Mesendoderm (in vitro differentiated cells): ENCODE measurements at regions not wholly inside any gene's neighbourhood (a gene's known extent, or its start where the extent isn't known, plus 50 kb on each side); places are given as distances from the start of the nearest gene placed in this dataset.

Experiments used
- DNase-seq: peaks from one replicate; pipeline ENCODE4 v3.0.0; 2013
- H2AK5ac ChIP-seq: 2 replicates; pipeline ENCODE4 v1.6.1; 2013; ENCODE audit warnings: low read length, inconsistent platforms
- H2BK120ac ChIP-seq: 2 replicates; pipeline ENCODE4 v1.6.1; 2013; ENCODE audit warnings: low read depth, mild to moderate bottlenecking, low read length, moderate library complexity, mixed read lengths
- H2BK15ac ChIP-seq: replicated peaks from 2 replicates; pipeline ENCODE4 v1.6.1; 2013; ENCODE audit warnings: low read depth, mild to moderate bottlenecking, moderate library complexity
- H2BK5ac ChIP-seq: 2 replicates; pipeline ENCODE4 v1.6.1; 2013; ENCODE audit warnings: low read length, inconsistent platforms
- H3K18ac ChIP-seq: 2 replicates; pipeline ENCODE4 v1.6.1; 2013; ENCODE audit warnings: mild to moderate bottlenecking, low read length, mixed read lengths
- H3K23ac ChIP-seq: one replicate; pipeline ENCODE4 v1.6.1; 2013; ENCODE audit warnings: low read length
- H3K27ac ChIP-seq: 2 replicates; pipeline ENCODE4 v1.5.1; 2013; ENCODE audit warnings: low read depth, mild to moderate bottlenecking, inconsistent platforms, low read length, moderate library complexity
- H3K27me3 ChIP-seq: 2 replicates; pipeline ENCODE4 v1.6.1; 2013; ENCODE audit warnings: low read length, control low read depth, mild to moderate bottlenecking, inconsistent platforms; ENCODE audit not compliant: insufficient read depth, poor library complexity
- H3K36me3 ChIP-seq: 2 replicates; pipeline ENCODE4 v1.6.1; 2013; ENCODE audit warnings: low read length, inconsistent platforms; ENCODE audit not compliant: control insufficient read depth, insufficient read depth
- H3K4ac ChIP-seq: one replicate; pipeline ENCODE4 v1.6.1; 2013; ENCODE audit warnings: low read depth, mild to moderate bottlenecking, low read length, moderate library complexity
- H3K4me1 ChIP-seq: 2 replicates; pipeline ENCODE4 v1.6.1; 2013; ENCODE audit warnings: low read depth, low read length, inconsistent platforms; ENCODE audit not compliant: control insufficient read depth
- H3K4me2 ChIP-seq: 2 replicates; pipeline ENCODE4 v1.6.1; 2013; ENCODE audit warnings: low read length
- H3K4me3 ChIP-seq: 2 replicates; pipeline ENCODE4 v1.5.1; 2013; ENCODE audit warnings: mild to moderate bottlenecking, low read length
- H3K56ac ChIP-seq: one replicate; pipeline ENCODE4 v1.6.1; 2013; ENCODE audit warnings: low read length
- H3K79me1 ChIP-seq: 2 replicates; pipeline ENCODE4 v1.6.1; 2013; ENCODE audit warnings: low read length, inconsistent platforms
- H3K79me2 ChIP-seq: 2 replicates; pipeline ENCODE4 v1.6.1; 2013; ENCODE audit warnings: mild to moderate bottlenecking, low read length; ENCODE audit not compliant: control insufficient read depth, insufficient read depth
- H3K9ac ChIP-seq: 2 replicates; pipeline ENCODE4 v1.6.1; 2013; ENCODE audit warnings: low read length, inconsistent platforms
- H4K5ac ChIP-seq: one replicate; pipeline ENCODE4 v1.6.1; 2013; ENCODE audit warnings: low read length
- H4K8ac ChIP-seq: one replicate; pipeline ENCODE4 v1.6.1; 2013; ENCODE audit warnings: low read depth, mild to moderate bottlenecking, control low read depth, low read length, moderate library complexity
- WGBS: extraction: QIAGEN DNeasy Blood & Tissue Kit; methylation state at CpG from one replicate; pipeline ENCODE4 v1.1.7; 2013; ENCODE audit warnings: low lambda C conversion rate, missing lambda C conversion rate; ENCODE audit not compliant: insufficient coverage; ENCODE audit errors: extremely low coverage; 5-methylcytosine and 5-hydroxymethylcytosine counted together

DNA sequence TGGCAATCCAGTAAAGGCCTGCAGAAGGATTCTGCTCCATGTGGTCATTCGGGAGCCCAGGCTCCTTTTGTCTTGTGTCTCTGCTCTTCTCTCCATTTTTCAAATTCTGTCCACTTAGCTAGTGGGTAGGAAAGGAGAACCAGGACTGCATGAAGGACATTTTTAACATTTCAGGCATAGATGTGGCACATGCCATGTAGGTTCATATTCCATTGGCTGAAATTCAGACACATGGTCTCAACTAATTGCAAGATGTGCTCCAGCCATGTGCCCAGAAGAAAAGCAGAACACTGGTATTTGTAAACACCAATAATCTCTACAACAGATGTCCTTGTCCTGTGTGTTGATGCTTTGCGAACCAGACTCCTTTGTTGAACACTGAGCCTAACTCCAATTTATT lies 85.2 kb upstream of the WLS start:
- no peak overlapping the region for H2AK5ac ChIP-seq
- H4K8ac ChIP-seq, result no peak overlapping the region
- H2BK120ac ChIP-seq, result no peak overlapping the region
- H3K9ac ChIP-seq, result no peak overlapping the region
- no peak overlapping the region for H3K18ac ChIP-seq
- H4K5ac ChIP-seq, result no peak overlapping the region
- H3K4me3 ChIP-seq, result no peak overlapping the region
- WGBS, result no CpG with 5 or more reads among the region's 2 CpGs
- no peak overlapping the region for H3K4me2 ChIP-seq
- peaks cover 10% of the 10 kb centered on the region for H3K4me1 ChIP-seq
- H2BK5ac ChIP-seq, result no peak overlapping the region
- H3K27ac ChIP-seq, result no peak overlapping the region
- no peak overlapping the region for H3K4ac ChIP-seq
- H3K56ac ChIP-seq, result no peak overlapping the region
- H3K36me3 ChIP-seq, result no peaks in the 10 kb centered on the region
- H3K79me2 ChIP-seq, result no peaks in the 10 kb centered on the region
- no peak overlapping the region for H3K23ac ChIP-seq
- DNase-seq, result no peak
- no peaks in the 10 kb centered on the region for H3K27me3 ChIP-seq
- H2BK15ac ChIP-seq, result peak overlapping the region; percentile 74
- no peaks in the 10 kb centered on the region for H3K79me1 ChIP-seq

DNA sequence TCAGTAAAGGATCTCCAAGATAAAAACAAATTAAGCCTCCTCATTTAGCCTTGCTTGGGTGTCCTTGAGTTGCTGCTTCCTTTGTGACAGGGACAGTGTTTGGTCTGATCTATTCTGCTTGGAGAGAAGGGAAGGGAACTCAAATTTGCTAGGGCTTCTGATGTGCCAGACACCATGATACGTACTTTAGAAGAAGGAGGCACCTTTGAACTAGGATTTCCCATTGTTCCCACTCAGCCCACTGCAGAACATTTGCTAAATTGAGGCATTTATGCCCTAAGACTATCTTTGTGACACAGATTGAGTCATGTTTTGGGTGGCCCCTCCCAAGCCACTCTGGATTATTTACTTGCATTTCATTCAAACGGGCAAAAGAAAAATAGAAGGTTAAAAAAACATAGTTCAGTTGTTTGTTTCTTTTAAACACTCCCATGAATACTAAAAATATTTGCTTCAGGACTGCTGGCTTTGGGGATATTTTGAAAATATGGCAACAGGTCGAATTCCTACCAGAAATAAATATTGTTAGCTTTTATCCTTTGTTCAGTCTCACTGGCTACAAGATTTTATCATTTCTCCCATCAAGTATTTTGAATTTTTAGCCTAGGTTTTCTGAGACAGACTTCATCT lies 81.9 kb upstream of the WLS start:
- H3K4me2 ChIP-seq, result no peak overlapping the region
- no peak overlapping the region for H2BK5ac ChIP-seq
- H3K4me1 ChIP-seq, result peaks cover 8% of the 10 kb centered on the region
- H3K56ac ChIP-seq, result peak overlapping the region; percentile 6
- no CpG with 5 or more reads among the region's 3 CpGs for WGBS
- H2AK5ac ChIP-seq, result no peak overlapping the region
- no peaks in the 10 kb centered on the region for H3K79me2 ChIP-seq
- peak; percentile 58 for DNase-seq
- H3K27me3 ChIP-seq, result no peaks in the 10 kb centered on the region
- H3K9ac ChIP-seq, result no peak overlapping the region
- H3K18ac ChIP-seq, result peak overlapping the region; percentile 88
- no peak overlapping the region for H2BK120ac ChIP-seq
- H3K4me3 ChIP-seq, result no peak overlapping the region
- no peak overlapping the region for H3K4ac ChIP-seq
- peak overlapping the region; percentile 42 for H3K27ac ChIP-seq
- no peaks in the 10 kb centered on the region for H3K79me1 ChIP-seq
- no peak overlapping the region for H2BK15ac ChIP-seq
- no peak overlapping the region for H4K5ac ChIP-seq
- no peaks in the 10 kb centered on the region for H3K36me3 ChIP-seq
- H3K23ac ChIP-seq, result no peak overlapping the region
- H4K8ac ChIP-seq, result no peak overlapping the region

DNA sequence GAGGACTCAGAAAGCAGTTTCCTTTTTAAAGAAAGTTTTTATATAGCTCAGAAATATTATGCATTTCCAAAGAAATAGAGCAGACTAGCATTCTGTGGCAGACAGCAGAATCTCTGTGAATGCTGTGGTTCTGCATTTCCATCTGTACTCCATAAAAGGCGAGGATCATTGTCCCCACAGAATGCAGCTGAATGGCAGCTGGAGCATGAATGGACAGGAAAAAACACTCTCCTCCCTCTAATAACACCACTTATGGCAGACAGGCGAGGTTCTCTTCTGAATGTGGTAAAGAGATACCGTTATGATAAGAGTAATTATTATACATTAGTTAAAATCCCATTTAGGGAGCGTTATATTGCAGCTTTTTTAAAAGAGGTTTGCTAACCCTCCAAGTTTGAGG lies 81.4 kb upstream of the WLS start:
- H2AK5ac ChIP-seq, result no peak overlapping the region
- no CpG with 5 or more reads among the region's 4 CpGs for WGBS
- no peak overlapping the region for H3K9ac ChIP-seq
- no peak overlapping the region for H3K23ac ChIP-seq
- H3K4me1 ChIP-seq, result peaks cover 8% of the 10 kb centered on the region
- H3K27me3 ChIP-seq, result no peaks in the 10 kb centered on the region
- H2BK5ac ChIP-seq, result no peak overlapping the region
- no peak overlapping the region for H4K5ac ChIP-seq
- no peaks in the 10 kb centered on the region for H3K79me2 ChIP-seq
- H3K4ac ChIP-seq, result no peak overlapping the region
- no peak overlapping the region for H3K4me3 ChIP-seq
- no peak for DNase-seq
- H2BK120ac ChIP-seq, result no peak overlapping the region
- H3K36me3 ChIP-seq, result no peaks in the 10 kb centered on the region
- H3K56ac ChIP-seq, result no peak overlapping the region
- no peak overlapping the region for H3K4me2 ChIP-seq
- no peak overlapping the region for H4K8ac ChIP-seq
- H3K79me1 ChIP-seq, result no peaks in the 10 kb centered on the region
- no peak overlapping the region for H3K18ac ChIP-seq
- peak overlapping the region; percentile 42 for H3K27ac ChIP-seq
- H2BK15ac ChIP-seq, result no peak overlapping the region

DNA sequence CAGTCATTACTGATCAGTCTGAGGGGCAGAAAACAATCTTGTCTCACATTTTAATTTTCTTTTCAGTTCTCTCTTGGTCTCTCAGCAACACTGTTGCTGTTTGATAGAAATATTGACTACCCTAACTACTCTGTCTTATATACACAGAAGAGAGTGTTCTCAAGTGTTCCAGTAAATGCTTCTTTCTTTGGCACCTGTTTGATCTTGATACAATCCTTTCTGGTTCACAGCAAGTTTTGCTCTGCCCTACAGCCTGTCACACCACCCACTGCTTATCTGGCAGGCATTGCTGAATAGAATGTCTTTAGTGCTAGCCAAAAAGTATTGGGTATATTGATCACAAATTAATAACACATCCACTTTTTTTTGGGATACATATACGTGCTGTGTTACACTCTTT lies 75.7 kb upstream of the WLS start:
- H3K9ac ChIP-seq, result no peak overlapping the region
- no peak overlapping the region for H4K8ac ChIP-seq
- no peaks in the 10 kb centered on the region for H3K27me3 ChIP-seq
- no peak overlapping the region for H3K4me3 ChIP-seq
- WGBS, result no CpG with 5 or more reads among the region's 1 CpG
- DNase-seq, result no peak
- no peak overlapping the region for H3K56ac ChIP-seq
- H3K23ac ChIP-seq, result no peak overlapping the region
- no peaks in the 10 kb centered on the region for H3K36me3 ChIP-seq
- H3K27ac ChIP-seq, result no peak overlapping the region
- no peak overlapping the region for H3K4ac ChIP-seq
- no peak overlapping the region for H4K5ac ChIP-seq
- H3K79me1 ChIP-seq, result no peaks in the 10 kb centered on the region
- no peaks in the 10 kb centered on the region for H3K79me2 ChIP-seq
- H2BK5ac ChIP-seq, result no peak overlapping the region
- peaks cover 10% of the 10 kb centered on the region for H3K4me1 ChIP-seq
- no peak overlapping the region for H2BK120ac ChIP-seq
- no peak overlapping the region for H2BK15ac ChIP-seq
- no peak overlapping the region for H3K18ac ChIP-seq
- H3K4me2 ChIP-seq, result no peak overlapping the region
- H2AK5ac ChIP-seq, result no peak overlapping the region

DNA sequence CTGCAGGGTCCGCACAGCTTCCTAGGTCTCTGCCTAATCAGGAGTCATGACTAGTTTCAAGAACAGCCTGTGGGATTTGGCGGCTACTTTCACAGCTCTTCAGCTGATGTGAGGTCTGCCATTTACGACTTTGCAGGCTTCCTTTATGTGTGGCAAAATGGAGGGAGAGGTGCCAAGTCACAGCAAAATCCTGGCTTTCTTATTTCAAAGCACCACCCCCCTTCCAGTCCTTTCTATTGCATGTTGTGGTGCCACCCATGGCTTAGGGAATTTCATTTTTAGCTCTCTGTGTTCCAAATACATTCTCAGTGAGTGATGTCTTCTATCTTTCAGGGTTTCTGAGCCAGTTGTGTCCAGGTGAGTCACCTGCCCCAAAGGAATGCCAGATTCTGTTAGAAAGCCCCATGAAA lies 75.1 kb upstream of the WLS start:
- no peak overlapping the region for H4K5ac ChIP-seq
- H3K4me1 ChIP-seq, result peaks cover 10% of the 10 kb centered on the region
- WGBS, result no CpG with 5 or more reads among the region's 3 CpGs
- H3K18ac ChIP-seq, result peak overlapping the region; percentile 47
- no peak overlapping the region for H3K56ac ChIP-seq
- H3K27me3 ChIP-seq, result no peaks in the 10 kb centered on the region
- H3K4ac ChIP-seq, result peak overlapping the region; percentile 70
- H2AK5ac ChIP-seq, result no peak overlapping the region
- peak overlapping the region; percentile 39 for H4K8ac ChIP-seq
- peak overlapping the region; percentile 51 for H2BK120ac ChIP-seq
- no peak overlapping the region for H3K4me2 ChIP-seq
- no peaks in the 10 kb centered on the region for H3K79me2 ChIP-seq
- H3K4me3 ChIP-seq, result no peak overlapping the region
- H3K9ac ChIP-seq, result no peak overlapping the region
- H2BK15ac ChIP-seq, result no peak overlapping the region
- no peak overlapping the region for H3K23ac ChIP-seq
- H3K79me1 ChIP-seq, result no peaks in the 10 kb centered on the region
- H3K36me3 ChIP-seq, result no peaks in the 10 kb centered on the region
- DNase-seq, result peak; percentile 79
- H3K27ac ChIP-seq, result no peak overlapping the region
- H2BK5ac ChIP-seq, result no peak overlapping the region

DNA sequence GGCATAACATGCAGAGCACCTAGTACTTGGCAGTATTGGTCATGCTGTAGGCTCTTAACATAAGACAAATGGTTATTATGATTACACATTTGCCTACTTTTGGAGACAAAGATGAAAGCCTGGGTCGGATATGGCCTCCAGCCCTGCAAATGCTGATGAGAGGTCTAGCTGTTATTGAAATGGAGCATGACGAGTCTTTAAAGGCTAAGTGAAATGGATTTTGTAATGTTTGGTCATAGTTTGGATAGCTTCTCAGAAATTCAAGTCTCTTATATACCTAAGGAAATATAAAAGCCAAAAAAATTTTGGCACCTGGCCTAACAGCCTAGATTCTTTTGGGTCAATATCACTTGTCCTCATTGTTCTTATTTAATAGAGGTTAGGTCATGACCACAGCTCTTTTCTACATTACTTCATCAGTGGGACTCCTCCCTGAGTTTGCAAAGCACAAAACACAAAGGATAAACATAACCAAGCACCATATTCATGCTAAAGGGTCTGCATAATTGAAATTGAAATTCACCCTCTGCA lies 69.2 kb upstream of the WLS start:
- no peak overlapping the region for H4K5ac ChIP-seq
- H2BK120ac ChIP-seq, result no peak overlapping the region
- H3K4me3 ChIP-seq, result no peak overlapping the region
- no peak overlapping the region for H2BK5ac ChIP-seq
- no peak overlapping the region for H4K8ac ChIP-seq
- H3K27ac ChIP-seq, result no peak overlapping the region
- H3K18ac ChIP-seq, result no peak overlapping the region
- no peak overlapping the region for H2AK5ac ChIP-seq
- no peak for DNase-seq
- peak overlapping the region; percentile 65 for H2BK15ac ChIP-seq
- no peak overlapping the region for H3K56ac ChIP-seq
- no peaks in the 10 kb centered on the region for H3K27me3 ChIP-seq
- no peaks in the 10 kb centered on the region for H3K79me1 ChIP-seq
- no peak overlapping the region for H3K4ac ChIP-seq
- no peak overlapping the region for H3K4me2 ChIP-seq
- H3K9ac ChIP-seq, result no peak overlapping the region
- H3K79me2 ChIP-seq, result no peaks in the 10 kb centered on the region
- H3K36me3 ChIP-seq, result no peaks in the 10 kb centered on the region
- H3K23ac ChIP-seq, result no peak overlapping the region
- WGBS, result no CpG with 5 or more reads among the region's 2 CpGs
- peaks cover 7% of the 10 kb centered on the region for H3K4me1 ChIP-seq
